Endothelial cell of umbilical vein (primary cell): ENCODE measurements at regions not wholly inside any gene's neighbourhood (a gene's known extent, or its start where the extent isn't known, plus 50 kb on each side); places are given as distances from the start of the nearest gene placed in this dataset.
"Not testable (repeated sequence)": the region's sequence is repeated elsewhere in the genome, so short reads cannot be mapped to it uniquely, and the experiment has no call there.

Experiments
- CTCF ChIP-seq, 2 donors: IDR thresholded peaks; 1 replicate in 1 of 2; 2 replicates in 1 of 2; pipeline ENCODE4 v1.5.1; 2011; ENCODE audit warnings: low read length in 2 of 2, mild to moderate bottlenecking in 2 of 2, moderate library complexity in 2 of 2, control low read depth in 1 of 2, inconsistent platforms in 1 of 2, low read depth in 1 of 2; ENCODE audit not compliant: insufficient read depth in 1 of 2; ENCODE audit errors: extremely low read depth in 1 of 2
- EZH2 ChIP-seq: IDR thresholded peaks from 2 replicates; pipeline ENCODE4 v1.6.1; 2012; ENCODE audit warnings: borderline replicate concordance, low read depth, mild to moderate bottlenecking, moderate library complexity, low read length, inconsistent platforms; ENCODE audit not compliant: severe bottlenecking
- JUN ChIP-seq: IDR thresholded peaks from 2 replicates; pipeline ENCODE4 v1.6.1; 2011; ENCODE audit warnings: borderline replicate concordance, low read depth; ENCODE audit not compliant: insufficient read length, insufficient read depth
- MYC ChIP-seq: IDR thresholded peaks from one replicate; pipeline ENCODE4 v1.6.1; 2011; ENCODE audit warnings: mild to moderate bottlenecking, low read depth, low read length
- POLR2A ChIP-seq: IDR thresholded peaks from 2 replicates; pipeline ENCODE4 v1.6.1; 2012; ENCODE audit warnings: low read depth, mild to moderate bottlenecking, control low read depth, low read length

- TF ChIP-seq EZH2; CTCF (IDR thresholded peaks at IDR 0.05; ENCODE audit: extremely low read depth in 1 of 2, insufficient read depth in 1 of 2, low read depth in 1 of 2, low read length in 2 of 2); POLR2A; MYC; JUN: not testable (repeated sequence)
Observed at GRCh38 chr10:25840875-25841274, 93.2 kb upstream of the MYO3A start.
